GM19328 (cell line): ENCODE measurements at regions not wholly inside any gene's neighbourhood (a gene's known extent, or its start where the extent isn't known, plus 50 kb on each side); places are given as distances from the start of the nearest gene placed in this dataset.
"Not testable (repeated sequence)": the region's sequence is repeated elsewhere in the genome, so short reads cannot be mapped to it uniquely, and the experiment has no call there.

ENCODE experiments used
- ATAC-seq: cut with Tn5 transposase; IDR thresholded peaks from one replicate; pipeline ENCODE4 v1.9.1; 2021; ENCODE audit warnings: mild to moderate bottlenecking, moderate library complexity; ENCODE audit not compliant: unreplicated experiment

DNA sequence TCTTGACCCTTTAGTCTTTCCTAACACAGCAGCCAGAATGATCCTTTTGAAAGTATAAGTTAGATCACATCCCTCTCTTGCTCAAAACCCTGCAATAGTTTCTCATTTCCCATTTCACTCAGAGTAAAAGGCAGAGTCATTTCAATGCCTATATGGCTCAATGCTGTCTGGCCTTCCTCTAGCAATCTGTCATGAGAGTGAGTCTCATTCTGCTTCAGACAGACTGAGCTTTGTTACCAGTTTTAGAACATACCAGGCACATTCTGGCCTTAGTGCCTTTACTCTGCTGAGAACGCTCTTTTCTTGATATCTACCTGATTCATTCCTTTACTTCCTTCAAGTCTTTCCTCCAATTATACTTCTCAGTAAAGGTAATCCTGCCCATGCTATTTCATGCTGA lies 372.8 kb upstream of the PKN2 start:
- ATAC-seq, result no peak

- ATAC-seq, result no peak
These were observed 372.2 kb upstream of the PKN2 start for GRCh38 chr1:88311907-88312306.

DNA sequence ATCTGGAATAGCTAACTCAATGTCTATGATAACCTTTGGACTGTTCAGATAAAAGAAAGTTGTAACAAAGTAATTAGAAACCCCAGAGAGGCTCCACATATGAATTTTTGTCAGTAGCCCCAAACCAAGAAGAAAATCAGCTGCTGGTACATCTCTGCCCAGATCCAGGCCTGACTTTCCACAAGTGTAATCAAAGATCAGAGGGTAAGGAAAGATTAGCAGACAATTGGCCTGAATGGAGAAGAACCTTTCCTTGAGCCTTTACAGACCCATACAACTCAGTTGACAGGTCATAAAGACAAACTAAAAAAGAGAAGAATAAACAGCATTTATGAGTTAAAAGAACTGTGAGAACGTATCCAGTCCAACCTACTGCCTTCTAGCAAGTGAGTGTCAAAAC lies 366.7 kb upstream of the PKN2 start:
- ATAC-seq, result no peak

- no peak for ATAC-seq
These were observed 365.3 kb upstream of the PKN2 start for GRCh38 chr1:88318740-88319139.

GRCh38 chr1:88320291-88320690 lies 363.8 kb upstream of the PKN2 start:
- no peak for ATAC-seq

GRCh38 chr1:88321706-88322105 lies 362.4 kb upstream of the PKN2 start:
- no peak for ATAC-seq

DNA sequence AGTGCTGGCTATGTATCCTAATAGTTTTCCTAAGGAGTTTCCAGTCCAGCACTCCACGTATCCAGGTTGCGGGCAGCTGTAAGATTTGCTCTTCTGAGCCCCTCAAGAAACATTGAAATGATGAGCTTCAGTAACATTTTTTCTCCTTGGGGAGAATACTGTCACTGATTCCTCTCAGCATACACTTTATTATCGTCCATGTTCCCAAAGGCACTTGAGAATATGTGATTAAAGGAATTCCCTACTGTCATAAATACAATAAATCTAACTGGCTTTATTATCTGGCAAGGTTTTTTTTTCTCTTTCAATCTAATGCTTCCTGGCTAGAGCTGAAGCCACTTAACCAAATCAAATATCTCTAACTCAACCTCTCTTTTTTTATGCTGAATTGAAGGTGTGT lies 359.2 kb upstream of the PKN2 start:
- ATAC-seq, result no peak

- no peak for ATAC-seq
These were observed 356.4 kb upstream of the PKN2 start for GRCh38 chr1:88327391-88328267.

DNA sequence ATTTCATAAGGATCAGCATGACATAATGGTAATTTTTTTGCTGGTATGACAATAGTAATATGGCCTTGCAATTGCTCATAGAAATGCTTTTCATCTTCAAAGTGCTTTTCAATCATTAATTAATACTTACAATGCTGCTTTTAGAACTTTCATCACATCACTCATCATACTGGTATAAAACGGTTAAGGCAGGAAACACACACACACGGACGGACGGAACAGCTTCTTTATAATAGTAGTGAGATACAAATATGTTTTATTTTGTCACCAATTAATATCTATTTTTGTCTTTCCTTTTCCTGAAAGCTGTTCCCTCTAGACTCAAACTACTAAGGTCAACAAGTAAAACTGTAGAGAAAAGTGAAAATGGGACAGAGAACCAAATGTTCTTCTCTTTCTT lies 353.9 kb upstream of the PKN2 start:
- no peak for ATAC-seq

DNA sequence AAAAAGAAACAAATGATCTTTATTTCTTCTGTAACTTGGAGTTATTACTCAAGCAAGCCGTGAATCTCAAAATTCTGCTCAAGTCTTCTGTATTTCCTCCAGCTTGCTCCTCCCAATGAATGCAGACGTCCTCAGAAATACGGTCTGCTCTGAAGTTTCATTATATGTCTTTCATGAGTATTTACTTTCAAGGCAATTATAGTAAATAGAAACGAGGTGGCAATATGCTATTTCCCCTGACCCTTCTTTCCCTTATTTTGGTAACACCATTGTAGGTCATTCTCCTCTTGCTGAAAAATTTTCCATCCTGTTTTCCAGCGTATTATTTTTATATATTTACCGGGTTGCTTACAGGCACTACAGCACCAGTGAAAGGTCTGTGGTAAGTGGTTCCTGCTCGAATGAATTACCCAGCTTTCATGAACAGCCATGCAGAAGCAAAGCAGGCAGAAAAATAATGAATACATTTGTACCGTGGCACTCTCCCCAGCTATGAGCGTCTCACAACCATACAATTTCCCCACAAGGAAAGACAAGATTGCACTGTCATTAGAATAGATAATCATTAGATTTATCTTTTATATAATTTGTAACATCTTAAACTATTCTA lies 350.9 kb upstream of the PKN2 start:
- no peak for ATAC-seq

- no peak for ATAC-seq
These were observed 342.6 kb upstream of the PKN2 start for GRCh38 chr1:88341447-88341846.

DNA sequence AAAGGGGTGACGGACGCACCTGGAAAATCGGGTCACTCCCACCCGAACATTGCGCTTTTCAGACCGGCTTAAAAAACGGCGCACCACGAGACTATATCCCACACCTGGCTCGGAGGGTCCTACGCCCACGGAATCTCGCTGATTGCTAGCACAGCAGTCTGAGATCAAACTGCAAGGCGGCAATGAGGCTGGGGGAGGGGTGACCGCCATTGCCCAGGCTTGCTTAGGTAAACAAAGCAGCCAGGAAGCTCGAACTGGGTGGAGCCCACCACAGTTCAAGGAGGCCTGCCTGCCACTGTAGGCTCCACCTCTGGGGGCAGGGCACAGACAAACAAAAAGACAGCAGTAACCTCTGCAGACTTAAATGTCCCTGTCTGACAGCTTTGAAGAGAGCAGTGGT lies 342.0 kb upstream of the PKN2 start:
- ATAC-seq, result not testable (repeated sequence)

DNA sequence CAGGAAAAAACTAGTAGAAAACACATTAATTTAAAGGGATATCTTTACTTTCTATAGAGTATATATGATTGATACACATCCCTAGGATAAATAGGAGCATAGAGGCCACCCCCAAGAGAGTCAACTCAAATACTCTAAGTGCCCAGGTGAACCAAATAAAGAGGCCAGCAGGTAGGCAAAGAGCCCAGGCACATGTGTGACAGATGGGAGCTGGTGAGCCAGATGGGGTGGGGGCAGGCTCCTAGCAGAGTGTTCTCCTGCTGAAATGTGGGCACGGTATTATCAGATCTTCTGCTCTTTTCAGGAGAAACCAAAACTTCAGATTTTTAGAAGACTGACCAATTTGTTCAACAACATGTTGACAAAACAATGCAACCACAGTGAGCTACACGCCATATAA lies 333.4 kb upstream of the PKN2 start:
- ATAC-seq, result no peak

GRCh38 chr1:88351960-88352359 lies 332.1 kb upstream of the PKN2 start:
- ATAC-seq, result no peak

DNA sequence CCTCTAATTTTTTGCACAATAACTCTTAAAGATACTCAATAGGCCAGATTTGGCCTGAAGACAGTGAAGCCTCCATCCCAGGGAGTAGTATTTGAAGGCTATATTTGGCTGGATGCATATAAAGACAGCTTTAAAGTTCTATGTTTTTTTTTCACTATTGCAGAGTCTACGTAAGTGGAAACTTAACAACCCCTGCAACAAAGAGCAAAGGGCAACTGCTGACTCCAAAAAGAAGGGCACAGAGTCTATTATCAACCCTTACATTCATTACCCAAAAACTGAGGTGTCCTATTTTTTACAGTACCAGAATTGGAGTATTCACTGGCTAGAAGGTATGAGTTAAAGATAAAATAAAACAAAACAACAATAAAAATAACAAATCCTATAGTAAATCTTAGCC lies 329.8 kb upstream of the PKN2 start:
- ATAC-seq, result no peak

- ATAC-seq, result no peak
These were observed 326.3 kb upstream of the PKN2 start for GRCh38 chr1:88357729-88358128.

GRCh38 chr1:88371436-88372023 lies 312.5 kb upstream of the PKN2 start:
- no peak for ATAC-seq

- no peak for ATAC-seq
These were observed 308.1 kb upstream of the PKN2 start for GRCh38 chr1:88375977-88376376.

GRCh38 chr1:88376421-88376820 lies 307.7 kb upstream of the PKN2 start:
- no peak for ATAC-seq

GRCh38 chr1:88378560-88378959 lies 305.5 kb upstream of the PKN2 start:
- ATAC-seq, result no peak

GRCh38 chr1:88394958-88395357 lies 289.1 kb upstream of the PKN2 start:
- ATAC-seq, result no peak

- ATAC-seq, result no peak
These were observed 285.7 kb upstream of the PKN2 start for GRCh38 chr1:88398338-88398737.
